CD4-positive, alpha-beta T cell (primary cell): ENCODE measurements at regions not wholly inside any gene's neighbourhood (a gene's known extent, or its start where the extent isn't known, plus 50 kb on each side); places are given as distances from the start of the nearest gene placed in this dataset.

Source experiments
- ATAC-seq: fragments of 200-7000 bp; cut with Tn5 transposase; one replicate; pipeline ENCODE4 v1.10.0; 2022; ENCODE audit warnings: mild to moderate bottlenecking; ENCODE audit not compliant: poor library complexity
- CTCF ChIA-PET: fragments of 350-600 bp; sonication (Branson Sonifier 250); formaldehyde crosslinking; loops from one replicate; lab custom pipeline; 2021; ENCODE audit warnings: antibody characterized with exemption, inconsistent platforms; lab: Charles Lee
- POLR2A ChIA-PET: fragments of 350-600 bp; sonication (Branson Sonifier 250); formaldehyde crosslinking; loops from one replicate; lab custom pipeline; 2021; ENCODE audit warnings: antibody characterized with exemption, inconsistent platforms; lab: Charles Lee
- DNase-seq, 14 experiments: peaks; one replicate each; pipeline ENCODE4 v3.0.0-alpha.2; 2013 to 2020; ENCODE audit warnings: mixed read lengths in 2 of 14
- H3K27ac ChIP-seq, 2 donors: one replicate each; pipeline versions ENCODE4 v1.5.1 to v1.7.0; 2013; ENCODE audit warnings: low read length in 2 of 2, low read depth in 1 of 2, mild to moderate bottlenecking in 1 of 2
- H3K27me3 ChIP-seq, 2 experiments: 1 replicate in 1 of 2; 2 replicates in 1 of 2; pipeline versions ENCODE4 v1.6.1 to v1.7.0; 2013; ENCODE audit warnings: low read length in 2 of 2, control low read depth in 1 of 2, mild to moderate bottlenecking in 1 of 2, moderate library complexity in 1 of 2; ENCODE audit not compliant: insufficient read depth in 2 of 2, control insufficient read depth in 1 of 2
- H3K36me3 ChIP-seq: one replicate; pipeline ENCODE4 v1.6.1; 2013; ENCODE audit warnings: low read length, control low read depth; ENCODE audit not compliant: insufficient read depth
- H3K4me1 ChIP-seq: one replicate; pipeline ENCODE4 v1.6.1; 2013; ENCODE audit warnings: low read length, control low read depth; ENCODE audit not compliant: insufficient read depth
- H3K4me3 ChIP-seq: one replicate; pipeline ENCODE4 v1.5.1; 2013; ENCODE audit warnings: mild to moderate bottlenecking, low read length, moderate library complexity
- H3K9me3 ChIP-seq, 2 experiments: 1 replicate in 1 of 2; 2 replicates in 1 of 2; pipeline versions ENCODE4 v1.6.1 to v1.7.0; 2013; ENCODE audit warnings: low read length in 2 of 2, mild to moderate bottlenecking in 2 of 2, control low read depth in 1 of 2, moderate library complexity in 1 of 2; ENCODE audit not compliant: control insufficient read depth in 1 of 2, insufficient read depth in 1 of 2
- H3K27ac Mint-ChIP-seq: one replicate; pipeline ENCODE4 v1.8.0; 2020; ENCODE audit warnings: mixed read lengths
- H3K27me3 Mint-ChIP-seq: one replicate; pipeline ENCODE4 v1.8.0; 2021; ENCODE audit warnings: mixed read lengths
- H3K36me3 Mint-ChIP-seq: one replicate; pipeline ENCODE4 v1.8.0; 2021; ENCODE audit warnings: low read depth, mixed read lengths
- H3K4me1 Mint-ChIP-seq: one replicate; pipeline ENCODE4 v1.8.0; 2021; ENCODE audit warnings: low read depth, mixed read lengths
- H3K4me3 Mint-ChIP-seq: one replicate; pipeline ENCODE4 v1.8.0; 2020; ENCODE audit warnings: mild to moderate bottlenecking, mixed read lengths
- H3K9me3 Mint-ChIP-seq: one replicate; pipeline ENCODE4 v1.8.0; 2020; ENCODE audit warnings: mixed read lengths
- intact Hi-C, 2 experiments: fragments of 100-400 bp; cut with DNase I in 1 of 2; cut with micrococcal nuclease in 1 of 2; formaldehyde crosslinking; loops; one replicate each; pipeline versions ENCODE4 v1.15.1 to v1.9.0; 2023 to 2025; cut with DNase I, micrococcal nuclease
- TF ChIP-seq, protein P1 (sequence below): fragments of 200-600 bp; IDR thresholded peaks from one replicate; pipeline ENCODE4 v1.8.0; 2022; ENCODE audit warnings: antibody characterized with exemption, mild to moderate bottlenecking

DNA sequence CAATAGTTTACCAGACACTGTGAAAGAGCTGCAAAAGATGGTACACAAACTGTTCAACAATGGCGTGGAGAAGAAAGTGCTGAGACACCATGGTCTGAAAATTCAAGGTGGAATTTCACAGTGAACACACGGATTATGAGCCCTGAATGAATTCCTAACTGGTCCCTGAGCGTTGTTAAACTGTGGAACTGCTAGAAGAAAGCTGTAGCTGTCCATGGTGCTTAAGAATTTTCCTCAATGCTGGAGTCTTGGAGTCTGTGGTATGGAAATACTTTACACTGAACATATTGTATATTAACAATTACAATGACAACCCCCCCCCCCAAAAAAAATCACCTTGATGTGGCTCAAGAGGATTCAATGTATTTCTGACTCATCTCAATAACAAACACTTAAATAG, 68.5 kb downstream of the SLC24A2 start:
- H3K4me1 Mint-ChIP-seq: no peaks in the 10 kb centered on the region
- Histone ChIP-seq H3K4me1 (no peaks in the 10 kb centered on the region), H3K36me3 (no peaks in the 10 kb centered on the region), H3K4me3 (no peak overlapping the region), H3K27me3 (no peaks in the 10 kb centered on the region), H3K27ac (no peak overlapping the region), H3K9me3 (no peaks in the 10 kb centered on the region)
- DNase-seq (no peak), ATAC-seq (no peak)
- peaks cover 9% of the 10 kb centered on the region for H3K27me3 Mint-ChIP-seq
- no peaks in the 10 kb centered on the region for H3K9me3 Mint-ChIP-seq
- no peaks in the 10 kb centered on the region for H3K36me3 Mint-ChIP-seq
- TF ChIP-seq, protein P1, sequence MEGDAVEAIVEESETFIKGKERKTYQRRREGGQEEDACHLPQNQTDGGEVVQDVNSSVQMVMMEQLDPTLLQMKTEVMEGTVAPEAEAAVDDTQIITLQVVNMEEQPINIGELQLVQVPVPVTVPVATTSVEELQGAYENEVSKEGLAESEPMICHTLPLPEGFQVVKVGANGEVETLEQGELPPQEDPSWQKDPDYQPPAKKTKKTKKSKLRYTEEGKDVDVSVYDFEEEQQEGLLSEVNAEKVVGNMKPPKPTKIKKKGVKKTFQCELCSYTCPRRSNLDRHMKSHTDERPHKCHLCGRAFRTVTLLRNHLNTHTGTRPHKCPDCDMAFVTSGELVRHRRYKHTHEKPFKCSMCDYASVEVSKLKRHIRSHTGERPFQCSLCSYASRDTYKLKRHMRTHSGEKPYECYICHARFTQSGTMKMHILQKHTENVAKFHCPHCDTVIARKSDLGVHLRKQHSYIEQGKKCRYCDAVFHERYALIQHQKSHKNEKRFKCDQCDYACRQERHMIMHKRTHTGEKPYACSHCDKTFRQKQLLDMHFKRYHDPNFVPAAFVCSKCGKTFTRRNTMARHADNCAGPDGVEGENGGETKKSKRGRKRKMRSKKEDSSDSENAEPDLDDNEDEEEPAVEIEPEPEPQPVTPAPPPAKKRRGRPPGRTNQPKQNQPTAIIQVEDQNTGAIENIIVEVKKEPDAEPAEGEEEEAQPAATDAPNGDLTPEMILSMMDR: no peak
- ChIA-PET POLR2A (no interaction called here), CTCF (interaction anchor here (0.5 kb wide), 1 partner anchor 1438 kb away, joined by 3 read pairs; no protein-coding TSS in a partner anchor)
- no peak overlapping the region for H3K27ac Mint-ChIP-seq
- intact Hi-C loops: no loop called here
- H3K4me3 Mint-ChIP-seq: no peak overlapping the region

DNA sequence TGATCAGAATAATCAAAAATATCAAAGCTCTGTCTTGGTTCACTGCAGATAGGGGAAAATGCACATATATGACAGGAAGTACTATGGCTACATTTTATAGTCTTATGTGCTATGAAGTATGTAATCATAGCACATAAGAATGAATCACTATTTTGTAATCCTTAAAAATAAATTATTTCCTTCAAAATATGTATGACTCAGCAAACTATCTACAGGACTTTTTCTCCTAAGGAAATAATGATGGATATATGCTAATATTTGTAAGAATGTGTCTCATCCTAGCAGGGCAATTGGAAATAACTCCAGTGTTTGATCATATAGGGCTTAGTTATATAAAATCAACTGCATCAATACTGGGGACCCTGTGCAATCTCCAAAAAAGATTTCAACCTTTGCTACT, 85.1 kb downstream of the SLC24A2 start:
- Mint-ChIP-seq H3K4me1 (no peaks in the 10 kb centered on the region), H3K27ac (no peak overlapping the region), H3K27me3 (peaks cover 5% of the 10 kb centered on the region), H3K9me3 (no peaks in the 10 kb centered on the region), H3K4me3 (no peak overlapping the region), H3K36me3 (no peaks in the 10 kb centered on the region)
- DNase-seq (no peak), ATAC-seq (no peak)
- POLR2A ChIA-PET: no interaction called here
- intact Hi-C loops: no loop called here
- no peaks in the 10 kb centered on the region for H3K36me3 ChIP-seq
- no peak overlapping the region for H3K27ac ChIP-seq
- H3K9me3 ChIP-seq: no peaks in the 10 kb centered on the region
- no peaks in the 10 kb centered on the region for H3K27me3 ChIP-seq
- H3K4me1 ChIP-seq: no peaks in the 10 kb centered on the region
- CTCF ChIA-PET: no interaction called here
- H3K4me3 ChIP-seq: no peak overlapping the region
- TF ChIP-seq, protein P1: no peak

DNA sequence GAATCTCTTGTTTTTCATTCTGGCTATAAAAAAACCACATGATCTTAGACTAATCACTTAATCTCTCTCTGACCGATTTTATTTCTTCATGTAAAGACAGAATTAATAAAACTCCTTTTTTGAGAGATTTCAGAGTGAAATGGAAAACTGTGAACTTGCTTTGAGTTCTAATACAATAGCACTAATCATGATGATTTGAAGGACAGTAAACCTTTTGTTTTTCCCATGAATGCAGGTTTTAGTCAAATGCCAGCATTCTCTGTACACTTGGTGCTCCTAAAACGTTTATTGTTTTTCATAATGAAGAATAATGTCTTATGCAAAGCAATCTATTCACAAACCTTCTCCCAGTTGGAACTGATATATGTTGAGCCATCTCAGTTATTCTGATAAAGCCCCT, 86.8 kb downstream of the SLC24A2 start:
- H3K4me1 Mint-ChIP-seq: no peaks in the 10 kb centered on the region
- Histone ChIP-seq H3K4me3 (no peak overlapping the region), H3K36me3 (no peaks in the 10 kb centered on the region), H3K27me3 (no peaks in the 10 kb centered on the region), H3K9me3 (no peaks in the 10 kb centered on the region), H3K4me1 (no peaks in the 10 kb centered on the region), H3K27ac (no peak overlapping the region)
- CTCF ChIA-PET: no interaction called here
- DNase-seq: no peak
- ATAC-seq: no peak
- H3K4me3 Mint-ChIP-seq: no peak overlapping the region
- H3K9me3 Mint-ChIP-seq: no peaks in the 10 kb centered on the region
- H3K27ac Mint-ChIP-seq: no peak overlapping the region
- H3K27me3 Mint-ChIP-seq: peaks cover 5% of the 10 kb centered on the region
- intact Hi-C loops: no loop called here
- TF ChIP-seq, protein P1: no peak
- POLR2A ChIA-PET: no interaction called here
- no peaks in the 10 kb centered on the region for H3K36me3 Mint-ChIP-seq
